ENCODE measurements at regions not wholly inside any gene's neighbourhood (a gene's known extent, or its start where the extent isn't known, plus 50 kb on each side); places are given as distances from the start of the nearest gene placed in this dataset.

- H3K27me3 ChIP-seq: no peaks in the 10 kb centered on the region
- ATAC-seq (no peak), DNase-seq (no peak)
- H3K9me3 ChIP-seq: no peaks in the 10 kb centered on the region
- WGBS, 2 donors: 75 to 92% methylated on average over 3 of the region's 3 CpGs
- no peaks in the 10 kb centered on the region for H3K36me3 ChIP-seq (replicated peaks in 1 of 2; ENCODE audit: insufficient read depth in 1 of 2, low read depth in 2 of 2)
- H3K4me3 ChIP-seq: no peak overlapping the region
- H3K4me1 ChIP-seq: no peaks in the 10 kb centered on the region
- intact Hi-C loops (cut with DNase I): no loop called here
- TF ChIP-seq POLR2A (IDR thresholded peaks at IDR 0.05) (no peak), CTCF (IDR thresholded peaks at IDR 0.05) (no peak)
- no peak overlapping the region for H3K27ac ChIP-seq
These were observed 253.8 kb downstream of the KLF12 start for GRCh38 chr13:73880365-73880764.

GRCh38 chr13:73879346-73880015, 254.7 kb downstream of the KLF12 start:
- DNase-seq: no peak
- no peak overlapping the region for H3K4me3 ChIP-seq
- H3K27me3 ChIP-seq: no peaks in the 10 kb centered on the region
- no peaks in the 10 kb centered on the region for H3K9me3 ChIP-seq
- no peaks in the 10 kb centered on the region for H3K4me1 ChIP-seq
- intact Hi-C loops (cut with DNase I): no loop called here
- H3K27ac ChIP-seq: no peak overlapping the region
- ATAC-seq: no peak
- TF ChIP-seq POLR2A (IDR thresholded peaks at IDR 0.05) (no peak), CTCF (IDR thresholded peaks at IDR 0.05) (no peak)
- 43 to 61% methylated on average over 4 of the region's 4 CpGs for WGBS, 2 donors
- H3K36me3 ChIP-seq (replicated peaks in 1 of 2; ENCODE audit: insufficient read depth in 1 of 2, low read depth in 2 of 2): no peaks in the 10 kb centered on the region

GRCh38 chr13:73877399-73877798, 256.8 kb downstream of the KLF12 start:
- no peaks in the 10 kb centered on the region for H3K4me1 ChIP-seq
- ATAC-seq: no peak
- no peak overlapping the region for H3K27ac ChIP-seq
- no peaks in the 10 kb centered on the region for H3K27me3 ChIP-seq
- DNase-seq: no peak
- TF ChIP-seq CTCF (IDR thresholded peaks at IDR 0.05) (no peak), POLR2A (IDR thresholded peaks at IDR 0.05) (no peak)
- H3K9me3 ChIP-seq: no peaks in the 10 kb centered on the region
- no peaks in the 10 kb centered on the region for H3K36me3 ChIP-seq (replicated peaks in 1 of 2; ENCODE audit: insufficient read depth in 1 of 2, low read depth in 2 of 2)
- no peak overlapping the region for H3K4me3 ChIP-seq
- intact Hi-C loops (cut with DNase I): no loop called here

- ATAC-seq (no peak), DNase-seq (no peak)
- intact Hi-C loops (cut with DNase I): no loop called here
- WGBS, 2 donors: 52 to 71% methylated on average over 1 of the region's 1 CpG
- TF ChIP-seq CTCF (IDR thresholded peaks at IDR 0.05): no peak
- TF ChIP-seq POLR2A (IDR thresholded peaks at IDR 0.05): no peak
- Histone ChIP-seq H3K27ac (no peak overlapping the region), H3K4me1 (no peaks in the 10 kb centered on the region), H3K9me3 (no peaks in the 10 kb centered on the region), H3K36me3 (replicated peaks in 1 of 2; ENCODE audit: insufficient read depth in 1 of 2, low read depth in 2 of 2) (no peaks in the 10 kb centered on the region), H3K4me3 (no peak overlapping the region), H3K27me3 (no peaks in the 10 kb centered on the region)
These were observed 257.9 kb downstream of the KLF12 start for GRCh38 chr13:73876323-73876722.

Measured in body of pancreas (tissue), 4 donors.